ENCODE measurements at regions not wholly inside any gene's neighbourhood (a gene's known extent, or its start where the extent isn't known, plus 50 kb on each side); places are given as distances from the start of the nearest gene placed in this dataset.

DNA sequence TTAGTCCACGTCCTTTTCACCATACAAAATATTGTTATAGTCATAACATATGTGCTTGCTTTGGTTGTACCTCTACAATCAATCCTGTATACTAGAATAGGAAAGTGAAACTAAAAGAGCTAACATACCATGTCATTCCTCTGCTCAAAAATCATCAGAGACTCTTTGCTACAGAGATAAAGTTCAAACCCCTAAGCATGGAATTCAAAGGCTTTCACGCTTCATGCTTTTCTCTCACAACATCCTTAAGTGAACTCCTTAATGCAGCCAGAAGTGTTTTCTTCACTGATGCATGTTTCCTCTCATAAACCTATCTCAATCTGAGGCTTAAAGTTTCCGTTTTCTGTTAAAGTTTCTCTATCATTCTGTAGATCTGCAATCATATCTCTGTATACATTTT is 744.6 kb upstream of the IGFBP7 start:
- DNase-seq (ENCODE audit: low read depth): no peak
- TF ChIP-seq, protein P1, sequence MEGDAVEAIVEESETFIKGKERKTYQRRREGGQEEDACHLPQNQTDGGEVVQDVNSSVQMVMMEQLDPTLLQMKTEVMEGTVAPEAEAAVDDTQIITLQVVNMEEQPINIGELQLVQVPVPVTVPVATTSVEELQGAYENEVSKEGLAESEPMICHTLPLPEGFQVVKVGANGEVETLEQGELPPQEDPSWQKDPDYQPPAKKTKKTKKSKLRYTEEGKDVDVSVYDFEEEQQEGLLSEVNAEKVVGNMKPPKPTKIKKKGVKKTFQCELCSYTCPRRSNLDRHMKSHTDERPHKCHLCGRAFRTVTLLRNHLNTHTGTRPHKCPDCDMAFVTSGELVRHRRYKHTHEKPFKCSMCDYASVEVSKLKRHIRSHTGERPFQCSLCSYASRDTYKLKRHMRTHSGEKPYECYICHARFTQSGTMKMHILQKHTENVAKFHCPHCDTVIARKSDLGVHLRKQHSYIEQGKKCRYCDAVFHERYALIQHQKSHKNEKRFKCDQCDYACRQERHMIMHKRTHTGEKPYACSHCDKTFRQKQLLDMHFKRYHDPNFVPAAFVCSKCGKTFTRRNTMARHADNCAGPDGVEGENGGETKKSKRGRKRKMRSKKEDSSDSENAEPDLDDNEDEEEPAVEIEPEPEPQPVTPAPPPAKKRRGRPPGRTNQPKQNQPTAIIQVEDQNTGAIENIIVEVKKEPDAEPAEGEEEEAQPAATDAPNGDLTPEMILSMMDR (IDR thresholded peaks at IDR 0.05; ENCODE audit: insufficient read depth, low read length): no peak
- H3K4me3 ChIP-seq (ENCODE audit: low read depth, low read length): no peak overlapping the region

DNA sequence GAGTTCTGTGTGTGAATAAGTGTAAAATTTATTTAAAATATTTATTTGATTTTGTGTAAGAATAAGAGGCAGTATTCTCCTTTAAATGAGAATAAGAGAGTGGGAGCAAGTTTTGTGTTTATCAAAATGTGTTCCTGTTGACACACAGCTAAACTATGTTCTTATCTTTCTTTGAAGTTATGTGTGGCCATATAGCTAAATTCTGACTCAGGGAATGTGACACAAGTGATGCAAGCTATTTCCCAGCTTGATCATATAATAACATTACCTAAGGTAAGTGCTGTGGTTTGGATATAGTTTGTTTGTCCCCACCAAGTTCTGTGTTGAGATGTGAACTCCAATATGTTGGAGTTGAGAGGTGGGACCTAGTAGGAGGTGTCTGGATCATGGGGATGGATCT is 740.0 kb upstream of the IGFBP7 start:
- TF ChIP-seq, protein P1 (IDR thresholded peaks at IDR 0.05; ENCODE audit: insufficient read depth, low read length): no peak
- H3K4me3 ChIP-seq (ENCODE audit: low read depth, low read length): no peak overlapping the region
- DNase-seq (ENCODE audit: low read depth): no peak

DNA sequence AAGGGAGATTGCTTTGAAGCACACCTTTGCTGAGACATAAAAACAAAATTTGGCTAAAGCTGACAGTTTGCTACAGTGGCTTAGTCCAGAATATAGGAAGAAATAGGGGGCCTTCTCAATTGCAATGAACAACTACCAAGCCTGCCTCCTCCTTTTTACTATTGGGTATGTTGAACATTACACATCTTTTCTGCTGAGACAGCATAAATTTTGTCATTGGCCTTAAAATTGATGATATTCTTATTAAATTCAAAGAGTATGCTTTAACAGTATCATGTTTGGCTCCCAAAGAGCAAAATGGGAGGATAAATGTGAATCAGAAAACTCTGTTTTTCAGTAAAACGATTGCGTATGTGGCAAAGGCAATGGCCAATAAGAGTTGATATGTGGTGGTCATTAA is 721.9 kb upstream of the IGFBP7 start:
- DNase-seq (ENCODE audit: low read depth): no peak
- TF ChIP-seq, protein P1 (IDR thresholded peaks at IDR 0.05; ENCODE audit: insufficient read depth, low read length): no peak
- no peak overlapping the region for H3K4me3 ChIP-seq (ENCODE audit: low read depth, low read length)

DNA sequence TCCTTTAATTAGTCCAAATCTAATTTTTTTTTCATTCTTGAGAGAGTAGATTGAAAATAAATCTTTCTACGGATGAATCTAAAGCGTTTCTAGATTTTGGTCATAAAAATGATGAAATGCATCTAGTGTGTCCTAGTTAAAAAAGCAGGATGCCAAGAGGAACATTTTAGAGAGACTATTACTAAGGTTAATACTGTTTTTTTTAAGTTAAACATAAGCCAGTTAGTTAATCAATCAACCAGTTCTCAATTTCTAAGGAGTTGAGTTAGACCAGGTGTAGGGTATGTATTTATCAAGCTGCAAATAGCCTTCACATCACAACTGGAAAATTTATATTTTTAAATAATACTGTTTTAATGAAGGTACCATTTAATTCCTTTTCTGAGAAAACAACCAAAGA is 679.5 kb upstream of the IGFBP7 start:
- no peak for DNase-seq (ENCODE audit: low read depth)
- TF ChIP-seq, protein P1 (IDR thresholded peaks at IDR 0.05; ENCODE audit: insufficient read depth, low read length): no peak
- H3K4me3 ChIP-seq (ENCODE audit: low read depth, low read length): no peak overlapping the region

DNA sequence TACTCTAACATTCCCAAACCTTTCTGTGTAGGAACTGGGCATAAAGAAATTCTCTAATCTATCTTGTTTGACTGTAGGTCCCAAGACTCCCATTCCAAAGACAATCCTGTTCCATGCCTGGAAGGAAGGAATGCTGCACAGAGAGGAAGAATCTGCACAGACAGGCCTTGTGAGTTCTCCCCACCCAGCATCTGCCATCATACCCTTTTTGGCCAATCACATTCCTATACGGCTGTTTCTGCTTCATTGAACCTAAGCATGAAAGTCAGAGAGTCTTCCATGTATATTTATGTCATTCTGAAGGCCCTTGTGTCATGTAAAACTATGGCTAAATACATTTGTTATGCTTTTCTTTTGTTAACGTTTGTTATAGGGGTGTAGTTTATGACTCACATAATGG is 667.7 kb upstream of the IGFBP7 start:
- H3K4me3 ChIP-seq (ENCODE audit: low read depth, low read length): no peak overlapping the region
- DNase-seq (ENCODE audit: low read depth): no peak
- TF ChIP-seq, protein P1 (IDR thresholded peaks at IDR 0.05; ENCODE audit: insufficient read depth, low read length): no peak

DNA sequence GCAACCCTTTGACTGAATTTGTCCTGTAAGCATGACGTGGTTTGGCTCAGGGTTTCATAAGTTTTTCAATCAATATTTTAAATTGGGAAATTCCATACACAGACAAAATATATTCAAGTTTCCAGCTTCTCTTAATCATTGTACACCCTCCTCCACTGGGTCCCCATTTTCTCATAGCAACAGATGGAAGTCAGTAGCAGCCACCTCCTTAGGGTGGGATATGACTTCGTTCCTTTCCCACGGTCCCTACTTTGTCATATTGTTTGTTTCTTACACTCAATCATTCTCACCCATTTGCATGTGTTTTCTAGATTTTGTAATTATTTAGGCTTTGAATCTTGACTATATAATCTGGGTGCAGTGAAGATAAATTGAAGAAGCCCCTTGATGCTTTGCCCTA is 664.5 kb upstream of the IGFBP7 start:
- no peak overlapping the region for H3K4me3 ChIP-seq (ENCODE audit: low read depth, low read length)
- TF ChIP-seq, protein P1 (IDR thresholded peaks at IDR 0.05; ENCODE audit: insufficient read depth, low read length): no peak
- DNase-seq (ENCODE audit: low read depth): no peak

DNA sequence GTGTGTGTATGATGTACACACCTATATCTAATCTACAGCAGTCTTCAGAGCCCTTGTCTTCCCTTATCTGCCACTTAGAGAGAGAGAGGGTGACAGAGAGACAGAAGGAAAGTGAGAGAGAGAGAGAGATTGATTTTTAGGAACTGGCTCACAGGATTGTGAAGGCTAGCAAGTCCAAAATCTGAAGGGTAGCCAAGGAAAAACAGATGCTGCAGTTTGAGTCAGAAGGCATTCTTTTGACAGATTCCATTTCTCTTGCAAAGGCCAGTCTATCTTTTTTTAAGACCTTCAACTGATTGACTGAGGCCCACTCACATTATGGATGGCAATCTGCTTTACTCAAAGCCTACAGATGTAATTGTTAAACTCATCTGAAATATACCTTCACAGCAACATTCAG is 664.0 kb upstream of the IGFBP7 start:
- no peak for DNase-seq (ENCODE audit: low read depth)
- TF ChIP-seq, protein P1 (IDR thresholded peaks at IDR 0.05; ENCODE audit: insufficient read depth, low read length): no peak
- H3K4me3 ChIP-seq (ENCODE audit: low read depth, low read length): no peak overlapping the region
